Suprapubic skin (tissue), 4 donors: ENCODE measurements at regions not wholly inside any gene's neighbourhood (a gene's known extent, or its start where the extent isn't known, plus 50 kb on each side); places are given as distances from the start of the nearest gene placed in this dataset.

Experiments
- EP300 ChIP-seq: sonication (generic); formaldehyde crosslinking; IDR thresholded peaks from one replicate; pipeline ENCODE4 v1.6.1; 2017; ENCODE audit warnings: antibody characterized with exemption
- POLR2A ChIP-seq, 2 donors: fragments of 450-650 bp; IDR thresholded peaks; one replicate each; pipeline ENCODE4 v1.6.1; 2017; ENCODE audit warnings: antibody characterized with exemption in 2 of 2, mild to moderate bottlenecking in 2 of 2, moderate library complexity in 2 of 2
- POLR2AphosphoS5 ChIP-seq, 3 donors: sonication (generic); formaldehyde crosslinking; IDR thresholded peaks; one replicate each; pipeline ENCODE4 v1.6.1; 2017; ENCODE audit warnings: antibody characterized with exemption in 3 of 3
- TF ChIP-seq, protein P1 (sequence below), 2 donors: fragments of 200-600 bp in 1 of 2; fragments of 450-650 bp in 1 of 2; sonication (generic) in 1 of 2; IDR thresholded peaks; one replicate each; pipeline ENCODE4 v1.5.1; 2016 to 2019; ENCODE audit warnings: antibody characterized with exemption in 2 of 2, mild to moderate bottlenecking in 1 of 2, moderate library complexity in 1 of 2

DNA sequence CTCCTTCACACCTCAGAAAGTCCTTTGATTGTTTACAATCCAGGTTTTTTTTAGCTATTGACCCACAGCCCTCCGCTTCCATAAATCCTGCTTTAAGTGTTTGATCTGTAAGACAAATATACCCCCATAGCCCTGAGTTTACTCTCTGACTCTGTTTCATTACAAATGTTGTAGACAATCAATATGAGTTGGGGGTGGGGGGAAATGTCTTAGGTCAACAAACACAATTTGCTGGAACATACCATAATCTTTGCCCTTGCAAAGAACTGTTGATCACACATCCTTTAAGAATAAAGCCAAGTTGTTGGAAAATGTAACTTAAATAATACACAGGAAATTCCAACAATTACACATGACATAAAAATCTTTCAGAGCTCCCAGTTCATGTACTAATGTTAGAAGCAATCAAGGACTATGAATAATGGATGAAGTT lies 301.8 kb upstream of the SEMA6D start:
- TF ChIP-seq, protein P1, sequence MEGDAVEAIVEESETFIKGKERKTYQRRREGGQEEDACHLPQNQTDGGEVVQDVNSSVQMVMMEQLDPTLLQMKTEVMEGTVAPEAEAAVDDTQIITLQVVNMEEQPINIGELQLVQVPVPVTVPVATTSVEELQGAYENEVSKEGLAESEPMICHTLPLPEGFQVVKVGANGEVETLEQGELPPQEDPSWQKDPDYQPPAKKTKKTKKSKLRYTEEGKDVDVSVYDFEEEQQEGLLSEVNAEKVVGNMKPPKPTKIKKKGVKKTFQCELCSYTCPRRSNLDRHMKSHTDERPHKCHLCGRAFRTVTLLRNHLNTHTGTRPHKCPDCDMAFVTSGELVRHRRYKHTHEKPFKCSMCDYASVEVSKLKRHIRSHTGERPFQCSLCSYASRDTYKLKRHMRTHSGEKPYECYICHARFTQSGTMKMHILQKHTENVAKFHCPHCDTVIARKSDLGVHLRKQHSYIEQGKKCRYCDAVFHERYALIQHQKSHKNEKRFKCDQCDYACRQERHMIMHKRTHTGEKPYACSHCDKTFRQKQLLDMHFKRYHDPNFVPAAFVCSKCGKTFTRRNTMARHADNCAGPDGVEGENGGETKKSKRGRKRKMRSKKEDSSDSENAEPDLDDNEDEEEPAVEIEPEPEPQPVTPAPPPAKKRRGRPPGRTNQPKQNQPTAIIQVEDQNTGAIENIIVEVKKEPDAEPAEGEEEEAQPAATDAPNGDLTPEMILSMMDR (IDR thresholded peaks at IDR 0.05) = no peak
- TF ChIP-seq POLR2AphosphoS5 (IDR thresholded peaks at IDR 0.05) (no peak), POLR2A (IDR thresholded peaks at IDR 0.05) (no peak), EP300 (no peak)
